ENCODE measurements at regions not wholly inside any gene's neighbourhood (a gene's known extent, or its start where the extent isn't known, plus 50 kb on each side); places are given as distances from the start of the nearest gene placed in this dataset.

GRCh38 chr4:42747971-42748370, 91.1 kb upstream of the ATP8A1 start:
- TF ChIP-seq CTCF (IDR thresholded peaks at IDR 0.05) (no peak), ZFX (IDR thresholded peaks at IDR 0.05; ENCODE audit: borderline replicate concordance) (no peak)

Measured in 22Rv1 (cell line).